Central memory CD4-positive, alpha-beta T cell (primary cell): ENCODE measurements at regions not wholly inside any gene's neighbourhood (a gene's known extent, or its start where the extent isn't known, plus 50 kb on each side); places are given as distances from the start of the nearest gene placed in this dataset.

Source experiments
- DNase-seq: peaks from one replicate; pipeline ENCODE4 v3.0.0; 2022

- DNase-seq = no peak
Measured at GRCh38 chr21:15242906-15243305, 178.1 kb upstream of the NRIP1 start.

GRCh38 chr21:15243406-15243805 is 178.6 kb upstream of the NRIP1 start:
- no peak for DNase-seq

GRCh38 chr21:15247613-15248012 is 182.8 kb upstream of the NRIP1 start:
- no peak for DNase-seq

GRCh38 chr21:15249285-15249993 is 184.6 kb upstream of the NRIP1 start:
- no peak for DNase-seq

- DNase-seq = no peak
Measured at GRCh38 chr21:15250384-15250783, 185.6 kb upstream of the NRIP1 start.

- no peak for DNase-seq
Measured at GRCh38 chr21:15252431-15252830, 187.6 kb upstream of the NRIP1 start.

- no peak for DNase-seq
Measured at GRCh38 chr21:15254111-15254510, 189.3 kb upstream of the NRIP1 start.

- no peak for DNase-seq
Measured at GRCh38 chr21:15255261-15255660, 190.5 kb upstream of the NRIP1 start.

GRCh38 chr21:15255763-15256162 is 191.0 kb upstream of the NRIP1 start:
- no peak for DNase-seq

GRCh38 chr21:15256996-15257395 is 192.2 kb upstream of the NRIP1 start:
- DNase-seq = no peak

- no peak for DNase-seq
Measured at GRCh38 chr21:15257646-15258045, 192.8 kb upstream of the NRIP1 start.

- no peak for DNase-seq
Measured at GRCh38 chr21:15259824-15260223, 195.0 kb upstream of the NRIP1 start.

- no peak for DNase-seq
Measured at GRCh38 chr21:15260604-15261003, 195.8 kb upstream of the NRIP1 start.

- no peak for DNase-seq
Measured at GRCh38 chr21:15264084-15264665, 199.4 kb upstream of the NRIP1 start.

GRCh38 chr21:15272171-15272570 is 207.4 kb upstream of the NRIP1 start:
- no peak for DNase-seq

- no peak for DNase-seq
Measured at GRCh38 chr21:15272591-15272990, 207.8 kb upstream of the NRIP1 start.

- DNase-seq = no peak
Measured at GRCh38 chr21:15273244-15273643, 208.4 kb upstream of the NRIP1 start.

- DNase-seq = no peak
Measured at GRCh38 chr21:15274701-15275485, 210.1 kb upstream of the NRIP1 start.

GRCh38 chr21:15275615-15276235 is 210.9 kb upstream of the NRIP1 start:
- DNase-seq = no peak

- no peak for DNase-seq
Measured at GRCh38 chr21:15276243-15276642, 211.4 kb upstream of the NRIP1 start.

GRCh38 chr21:15277466-15277865 is 212.7 kb upstream of the NRIP1 start:
- no peak for DNase-seq

- DNase-seq = no peak
Measured at GRCh38 chr21:15278279-15278678, 213.5 kb upstream of the NRIP1 start.

GRCh38 chr21:15278851-15279250 is 214.1 kb upstream of the NRIP1 start:
- no peak for DNase-seq

GRCh38 chr21:15279482-15279881 is 214.7 kb upstream of the NRIP1 start:
- DNase-seq = no peak
